Calu3 (cell line): ENCODE measurements at regions not wholly inside any gene's neighbourhood (a gene's known extent, or its start where the extent isn't known, plus 50 kb on each side); places are given as distances from the start of the nearest gene placed in this dataset.

ENCODE experiments used
- BruUV-seq: library from RNA; stranded (reverse); fragments of 400-500 nt; replicated peaks from 2 replicates; lab custom pipeline; 2021; lab: Mats Ljungman, UMichigan
- CTCF ChIA-PET: fragments of 300-600 bp; sonication (Branson Sonifier 250); formaldehyde crosslinking; loops from one replicate; lab custom pipeline; 2022; ENCODE audit warnings: antibody characterized with exemption; lab: Charles Lee
- DNase-seq: peaks from one replicate; pipeline ENCODE4 v3.0.0; 2022
- H3K27ac Mint-ChIP-seq: one replicate; pipeline ENCODE4 v1.8.0; 2022; ENCODE audit warnings: mixed read lengths; ENCODE audit not compliant: unreplicated experiment
- H3K27me3 Mint-ChIP-seq: one replicate; pipeline ENCODE4 v1.8.0; 2022; ENCODE audit warnings: mixed read lengths; ENCODE audit not compliant: unreplicated experiment
- H3K36me3 Mint-ChIP-seq: one replicate; pipeline ENCODE4 v1.8.0; 2022; ENCODE audit warnings: mild to moderate bottlenecking, moderate library complexity, mixed read lengths; ENCODE audit not compliant: insufficient read depth, unreplicated experiment
- H3K4me1 Mint-ChIP-seq: one replicate; pipeline ENCODE4 v1.8.0; 2022; ENCODE audit warnings: mild to moderate bottlenecking, low read depth, mixed read lengths; ENCODE audit not compliant: unreplicated experiment
- H3K4me3 Mint-ChIP-seq: one replicate; pipeline ENCODE4 v1.8.0; 2022; ENCODE audit warnings: mild to moderate bottlenecking, low read depth, moderate library complexity, mixed read lengths; ENCODE audit not compliant: unreplicated experiment
- H3K9me3 Mint-ChIP-seq: one replicate; pipeline ENCODE4 v1.8.0; 2022; ENCODE audit warnings: low read depth, mixed read lengths; ENCODE audit not compliant: unreplicated experiment
- intact Hi-C: fragments of 100-400 bp; cut with micrococcal nuclease; formaldehyde crosslinking; loops from one replicate; pipeline ENCODE4 v1.10.0; 2022; ENCODE audit not compliant: unreplicated experiment
- TF ChIP-seq, protein P1 (sequence below): fragments of 200-600 bp; IDR thresholded peaks from one replicate; pipeline ENCODE4 v1.8.0; 2022; ENCODE audit warnings: antibody characterized with exemption; ENCODE audit not compliant: unreplicated experiment

DNA sequence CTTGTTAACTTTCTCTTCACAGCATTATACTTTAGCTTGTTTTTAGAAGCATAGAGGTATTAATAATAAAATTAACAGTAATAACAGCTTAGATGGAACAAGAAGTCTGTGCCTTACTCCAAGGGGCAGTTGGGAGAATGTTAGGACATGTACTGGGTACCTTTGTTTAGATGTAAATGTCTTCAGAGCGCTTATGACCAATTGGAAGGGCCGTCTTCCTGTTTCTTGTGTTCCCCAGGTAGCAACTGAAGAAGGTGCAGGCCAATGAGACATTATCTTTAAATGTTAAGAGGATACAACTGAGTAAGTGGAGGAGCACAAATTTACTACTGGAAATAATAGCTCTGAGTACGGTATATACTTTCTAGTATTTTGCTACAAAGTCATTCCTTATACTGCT, 180.9 kb upstream of the SYT1 start:
- Mint-ChIP-seq H3K27ac (no peak overlapping the region), H3K4me1 (no peaks in the 10 kb centered on the region), H3K9me3 (no peaks in the 10 kb centered on the region), H3K36me3 (no peaks in the 10 kb centered on the region), H3K4me3 (no peak overlapping the region), H3K27me3 (no peaks in the 10 kb centered on the region)
- BruUV-seq, result no TSS peak
- CTCF ChIA-PET, result no interaction called here
- TF ChIP-seq, protein P1, sequence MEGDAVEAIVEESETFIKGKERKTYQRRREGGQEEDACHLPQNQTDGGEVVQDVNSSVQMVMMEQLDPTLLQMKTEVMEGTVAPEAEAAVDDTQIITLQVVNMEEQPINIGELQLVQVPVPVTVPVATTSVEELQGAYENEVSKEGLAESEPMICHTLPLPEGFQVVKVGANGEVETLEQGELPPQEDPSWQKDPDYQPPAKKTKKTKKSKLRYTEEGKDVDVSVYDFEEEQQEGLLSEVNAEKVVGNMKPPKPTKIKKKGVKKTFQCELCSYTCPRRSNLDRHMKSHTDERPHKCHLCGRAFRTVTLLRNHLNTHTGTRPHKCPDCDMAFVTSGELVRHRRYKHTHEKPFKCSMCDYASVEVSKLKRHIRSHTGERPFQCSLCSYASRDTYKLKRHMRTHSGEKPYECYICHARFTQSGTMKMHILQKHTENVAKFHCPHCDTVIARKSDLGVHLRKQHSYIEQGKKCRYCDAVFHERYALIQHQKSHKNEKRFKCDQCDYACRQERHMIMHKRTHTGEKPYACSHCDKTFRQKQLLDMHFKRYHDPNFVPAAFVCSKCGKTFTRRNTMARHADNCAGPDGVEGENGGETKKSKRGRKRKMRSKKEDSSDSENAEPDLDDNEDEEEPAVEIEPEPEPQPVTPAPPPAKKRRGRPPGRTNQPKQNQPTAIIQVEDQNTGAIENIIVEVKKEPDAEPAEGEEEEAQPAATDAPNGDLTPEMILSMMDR, result no peak
- intact Hi-C loops, result no loop called here
- no peak for DNase-seq

DNA sequence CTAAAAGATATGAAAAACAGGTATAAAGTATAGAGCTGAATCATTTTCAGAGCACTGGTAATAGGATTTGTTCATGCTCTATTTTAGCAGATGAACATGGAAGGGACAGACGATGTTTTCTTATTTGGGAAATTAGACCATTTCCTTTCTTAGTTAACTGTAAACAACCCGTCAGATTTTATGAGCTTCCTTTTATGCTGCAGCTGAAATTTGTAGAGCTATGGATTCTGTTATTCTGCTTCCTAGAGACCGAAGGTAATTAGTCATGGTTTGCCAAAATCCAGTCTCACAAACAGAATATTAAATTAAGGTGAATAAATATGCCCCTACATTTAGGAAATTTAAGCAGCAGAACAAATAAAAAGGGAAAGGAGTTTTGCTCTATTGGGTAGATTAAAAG, 180.2 kb upstream of the SYT1 start:
- BruUV-seq, result no TSS peak
- TF ChIP-seq, protein P1, result no peak
- CTCF ChIA-PET, result no interaction called here
- no peak overlapping the region for H3K4me3 Mint-ChIP-seq
- intact Hi-C loops, result no loop called here
- no peaks in the 10 kb centered on the region for H3K27me3 Mint-ChIP-seq
- no peak for DNase-seq
- no peak overlapping the region for H3K27ac Mint-ChIP-seq
- H3K36me3 Mint-ChIP-seq, result no peaks in the 10 kb centered on the region
- H3K4me1 Mint-ChIP-seq, result no peaks in the 10 kb centered on the region
- H3K9me3 Mint-ChIP-seq, result no peaks in the 10 kb centered on the region

DNA sequence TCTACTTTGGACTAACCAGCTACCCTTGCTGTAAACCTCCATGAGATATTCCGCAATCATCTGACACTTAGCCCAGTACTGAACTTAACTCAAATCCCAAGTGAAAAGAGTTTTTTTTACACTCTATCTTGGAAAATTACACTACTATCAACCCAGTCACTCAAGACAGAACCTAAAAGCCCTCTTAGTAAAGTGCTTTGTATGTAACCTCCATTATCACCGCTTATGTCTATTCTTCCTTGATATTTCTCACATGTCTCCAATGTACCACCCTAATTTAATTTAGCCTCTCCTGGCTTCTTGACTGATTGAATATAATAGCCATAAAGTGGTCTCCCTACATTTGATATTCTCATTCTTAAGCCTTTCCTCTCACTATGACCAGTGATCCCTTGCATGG, 168.8 kb upstream of the SYT1 start:
- TF ChIP-seq, protein P1, result no peak
- intact Hi-C loops, result no loop called here
- no peaks in the 10 kb centered on the region for H3K4me1 Mint-ChIP-seq
- no peaks in the 10 kb centered on the region for H3K36me3 Mint-ChIP-seq
- CTCF ChIA-PET, result interaction anchor here (0.7 kb wide), 1 partner anchor 285 kb away, joined by 3 read pairs; no protein-coding TSS in a partner anchor
- H3K4me3 Mint-ChIP-seq, result no peak overlapping the region
- BruUV-seq, result no TSS peak
- H3K9me3 Mint-ChIP-seq, result no peaks in the 10 kb centered on the region
- H3K27me3 Mint-ChIP-seq, result no peaks in the 10 kb centered on the region
- H3K27ac Mint-ChIP-seq, result no peak overlapping the region
- no peak for DNase-seq

DNA sequence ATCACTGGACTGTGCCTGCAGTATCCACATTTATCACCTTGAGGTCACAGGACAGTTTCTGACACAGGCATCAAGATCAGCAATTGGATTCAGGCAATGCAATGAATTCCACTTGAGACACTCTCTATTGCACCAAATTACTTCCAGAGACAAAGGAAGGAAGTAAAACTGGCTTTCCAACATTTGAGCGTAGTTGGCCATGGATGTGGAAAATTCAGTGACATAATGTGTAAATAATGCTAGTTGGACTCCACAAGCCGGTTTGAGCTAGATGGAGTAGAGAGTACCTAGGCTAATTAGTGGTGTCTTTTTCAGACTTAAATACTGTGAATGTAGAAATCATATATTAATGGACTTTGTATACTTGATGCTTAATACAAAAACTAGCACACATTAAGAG, 168.3 kb upstream of the SYT1 start:
- no peaks in the 10 kb centered on the region for H3K36me3 Mint-ChIP-seq
- intact Hi-C loops, result no loop called here
- no peaks in the 10 kb centered on the region for H3K9me3 Mint-ChIP-seq
- H3K27ac Mint-ChIP-seq, result no peak overlapping the region
- no peak for DNase-seq
- CTCF ChIA-PET, result no interaction called here
- no peak overlapping the region for H3K4me3 Mint-ChIP-seq
- H3K27me3 Mint-ChIP-seq, result no peaks in the 10 kb centered on the region
- BruUV-seq, result no TSS peak
- TF ChIP-seq, protein P1, result no peak
- H3K4me1 Mint-ChIP-seq, result no peaks in the 10 kb centered on the region
